Endothelial cell of umbilical vein (primary cell): ENCODE measurements at regions not wholly inside any gene's neighbourhood (a gene's known extent, or its start where the extent isn't known, plus 50 kb on each side); places are given as distances from the start of the nearest gene placed in this dataset.

Experiments used
- BruUV-seq: library from RNA; stranded (reverse); fragments of 400-500 nt; replicated peaks from 2 replicates; lab custom pipeline; 2021; lab: Mats Ljungman, UMichigan
- CTCF ChIA-PET: fragments of 300-600, 350-600 bp; sonication (Branson Sonifier 250); formaldehyde crosslinking; loops from one replicate; lab custom pipeline; 2021; ENCODE audit warnings: antibody characterized with exemption, inconsistent platforms; lab: Charles Lee
- POLR2A ChIA-PET: fragments of 300-600, 350-600 bp; sonication (Branson Sonifier 250); formaldehyde crosslinking; loops from one replicate; lab custom pipeline; 2021; ENCODE audit warnings: antibody characterized with exemption, inconsistent platforms; lab: Charles Lee
- DNase-seq: peaks from one replicate; pipeline ENCODE4 v3.0.0-alpha.2; 2011; ENCODE audit warnings: low read depth, low spot score
- FAIRE-seq: peaks from 2 replicates; lab custom pipeline; 2011; peaks lifted over from hg19 to GRCh38; lab: Jason Lieb, UNC
- H2AFZ ChIP-seq: 2 replicates; pipeline ENCODE4 v1.6.0; 2012; ENCODE audit warnings: low read depth, low read length, control low read depth, inconsistent platforms
- H3K27ac ChIP-seq: 2 replicates; pipeline ENCODE4 v1.5.1; 2011; ENCODE audit warnings: low read depth, mild to moderate bottlenecking, control low read depth, low read length, moderate library complexity; ENCODE audit not compliant: insufficient read depth
- H3K27me3 ChIP-seq, 2 experiments: 2 replicates each; pipeline versions ENCODE4 v1.6.0 to v1.6.1; 2011; ENCODE audit warnings: low read length in 2 of 2, mixed read lengths in 1 of 2; ENCODE audit not compliant: control insufficient read depth in 2 of 2, insufficient read depth in 2 of 2
- H3K36me3 ChIP-seq, 2 experiments: 2 replicates in 1 of 2; 3 replicates in 1 of 2; pipeline ENCODE4 v1.5.1; 2011; ENCODE audit warnings: low read length in 2 of 2, mild to moderate bottlenecking in 1 of 2, moderate library complexity in 1 of 2; ENCODE audit not compliant: control insufficient read depth in 2 of 2, insufficient read depth in 2 of 2; ENCODE audit errors: extremely low read depth in 1 of 2
- H3K4me1 ChIP-seq: 3 replicates; pipeline ENCODE4 v1.5.1; 2011; ENCODE audit warnings: mild to moderate bottlenecking, low read length; ENCODE audit not compliant: control insufficient read depth, insufficient read depth; ENCODE audit errors: extremely low read depth
- H3K4me2 ChIP-seq: 2 replicates; pipeline ENCODE4 v1.6.1; 2011; ENCODE audit warnings: low read length, control low read depth, mixed read lengths; ENCODE audit not compliant: insufficient read depth
- H3K4me3 ChIP-seq, 3 experiments: fragments of 200-600 bp in 1 of 3; sonication (generic), shearing (Covaris generic) in 1 of 3; replicated peaks in 1 of 3; 2 replicates each; pipeline ENCODE4 v1.5.1; 2011 to 2016; ENCODE audit warnings: control low read depth in 3 of 3, low read length in 3 of 3, mild to moderate bottlenecking in 2 of 3, inconsistent platforms in 1 of 3, low read depth in 1 of 3, moderate library complexity in 1 of 3; ENCODE audit not compliant: insufficient read depth in 1 of 3
- H3K79me2 ChIP-seq: 2 replicates; pipeline ENCODE4 v1.6.0; 2012; ENCODE audit warnings: low read length, inconsistent platforms; ENCODE audit not compliant: control insufficient read depth, insufficient read depth
- H3K9ac ChIP-seq: replicated peaks from 2 replicates; pipeline ENCODE3; 2011; ENCODE audit warnings: low read length, control low read depth; ENCODE audit not compliant: insufficient read depth; ENCODE audit errors: extremely low read depth
- H3K9me1 ChIP-seq: replicated peaks from 3 replicates; pipeline ENCODE4 v1.6.0; 2011; ENCODE audit warnings: mild to moderate bottlenecking, low read length; ENCODE audit not compliant: control insufficient read depth, insufficient read depth; ENCODE audit errors: extremely low read depth
- H3K9me3 ChIP-seq: replicated peaks from 2 replicates; pipeline ENCODE4 v1.5.1; 2012; ENCODE audit warnings: low read length, inconsistent platforms; ENCODE audit not compliant: control insufficient read depth, insufficient read depth
- H4K20me1 ChIP-seq: replicated peaks from 2 replicates; pipeline ENCODE3; 2011; ENCODE audit warnings: mild to moderate bottlenecking, low read length; ENCODE audit not compliant: control insufficient read depth, insufficient read depth; ENCODE audit errors: extremely low read depth
- EZH2 ChIP-seq: IDR thresholded peaks from 2 replicates; pipeline ENCODE4 v1.6.1; 2012; ENCODE audit warnings: borderline replicate concordance, low read depth, mild to moderate bottlenecking, moderate library complexity, low read length, inconsistent platforms; ENCODE audit not compliant: severe bottlenecking
- FOS ChIP-seq: IDR thresholded peaks from 2 replicates; pipeline ENCODE4 v1.6.1; 2011; ENCODE audit warnings: mild to moderate bottlenecking, low read length, moderate library complexity, borderline replicate concordance; ENCODE audit not compliant: insufficient read depth
- GATA2 ChIP-seq: IDR thresholded peaks from 2 replicates; pipeline ENCODE4 v1.7.0; 2011; ENCODE audit warnings: low read depth, mild to moderate bottlenecking, moderate library complexity, mixed read lengths, low read length; ENCODE audit not compliant: insufficient read length, insufficient read depth
- JUN ChIP-seq: IDR thresholded peaks from 2 replicates; pipeline ENCODE4 v1.6.1; 2011; ENCODE audit warnings: borderline replicate concordance, low read depth; ENCODE audit not compliant: insufficient read length, insufficient read depth
- MYC ChIP-seq: IDR thresholded peaks from one replicate; pipeline ENCODE4 v1.6.1; 2011; ENCODE audit warnings: mild to moderate bottlenecking, low read depth, low read length
- POLR2A ChIP-seq: IDR thresholded peaks from 2 replicates; pipeline ENCODE4 v1.6.1; 2012; ENCODE audit warnings: low read depth, mild to moderate bottlenecking, control low read depth, low read length
- POLR2AphosphoS5 ChIP-seq: IDR thresholded peaks from 2 replicates; pipeline ENCODE4 v1.6.1; 2012; ENCODE audit warnings: low read depth, mild to moderate bottlenecking, control low read depth, low read length, moderate library complexity; ENCODE audit not compliant: insufficient read depth
- dilution Hi-C: fragments of 300-500 bp; cut with MboI; formaldehyde crosslinking; loops from one replicate; pipeline ENCODE4 v1.15.0; 2019; ENCODE audit warnings: low sequenced_read_pairs; ENCODE audit not compliant: extremely low pct_ligation_motif_present
- intact Hi-C: fragments of 100-400 bp; cut with micrococcal nuclease; formaldehyde crosslinking; loops from one replicate; pipeline ENCODE4 v1.10.0; 2022
- TF ChIP-seq, protein P1 (sequence below), 2 donors: IDR thresholded peaks; 1 replicate in 1 of 2; 2 replicates in 1 of 2; pipeline ENCODE4 v1.5.1; 2011; ENCODE audit warnings: low read length in 2 of 2, mild to moderate bottlenecking in 2 of 2, moderate library complexity in 2 of 2, control low read depth in 1 of 2, inconsistent platforms in 1 of 2, low read depth in 1 of 2; ENCODE audit not compliant: insufficient read depth in 1 of 2; ENCODE audit errors: extremely low read depth in 1 of 2
- TF ChIP-seq, protein P2 (sequence below): IDR thresholded peaks from 2 replicates; pipeline ENCODE4 v1.6.1; 2011; ENCODE audit not compliant: insufficient read depth, insufficient read length

DNA sequence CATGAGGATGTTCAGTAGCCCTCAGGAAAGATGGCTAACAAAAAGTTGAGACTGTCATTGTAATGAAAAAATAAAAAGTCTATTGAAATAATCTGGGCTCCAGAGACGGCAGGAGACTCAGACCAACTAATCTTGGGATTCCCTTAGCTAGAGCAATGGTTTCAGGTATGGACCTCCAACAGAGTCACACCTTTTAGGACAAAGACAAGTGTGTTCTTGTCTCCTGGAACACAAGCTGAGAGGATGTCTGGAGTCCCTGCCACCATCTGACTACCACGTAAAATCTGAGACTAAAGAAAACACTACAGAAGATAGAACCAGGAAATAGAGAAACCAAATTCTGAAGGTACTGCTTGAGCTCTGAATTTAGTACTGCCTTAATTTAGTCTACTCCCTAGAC lies 103.3 kb upstream of the RBBP8 start:
- Histone ChIP-seq H3K4me2 (no peak overlapping the region), H3K9ac (no peak overlapping the region), H3K27me3 (peaks cover 57 to 86% of the 10 kb centered on the region in 2 experiments), H3K4me1 (no peaks in the 10 kb centered on the region), H3K79me2 (no peaks in the 10 kb centered on the region), H3K9me1 (no peaks in the 10 kb centered on the region), H2AFZ (no peak overlapping the region), H3K36me3 (no peaks in the 10 kb centered on the region), H3K27ac (no peak overlapping the region), H4K20me1 (no peaks in the 10 kb centered on the region), H3K4me3 (no peak overlapping the region), H3K9me3 (no peaks in the 10 kb centered on the region)
- POLR2A ChIA-PET, result no interaction called here
- dilution Hi-C loops, result no loop called here
- CTCF ChIA-PET, result interaction anchor here (1.1 to 1.8 kb wide), 3 partner anchors 10 to 154 kb away, joined by 3 to 6 read pairs (median 5); no protein-coding TSS in a partner anchor
- DNase-seq (no peak), FAIRE-seq (no peak)
- intact Hi-C loops, result no loop called here
- no TSS peak for BruUV-seq
- TF ChIP-seq POLR2A, result no peak
- no peak for TF ChIP-seq MYC
- no peak for TF ChIP-seq FOS
- no peak for TF ChIP-seq GATA2
- TF ChIP-seq EZH2, result no peak
- TF ChIP-seq, protein P1, sequence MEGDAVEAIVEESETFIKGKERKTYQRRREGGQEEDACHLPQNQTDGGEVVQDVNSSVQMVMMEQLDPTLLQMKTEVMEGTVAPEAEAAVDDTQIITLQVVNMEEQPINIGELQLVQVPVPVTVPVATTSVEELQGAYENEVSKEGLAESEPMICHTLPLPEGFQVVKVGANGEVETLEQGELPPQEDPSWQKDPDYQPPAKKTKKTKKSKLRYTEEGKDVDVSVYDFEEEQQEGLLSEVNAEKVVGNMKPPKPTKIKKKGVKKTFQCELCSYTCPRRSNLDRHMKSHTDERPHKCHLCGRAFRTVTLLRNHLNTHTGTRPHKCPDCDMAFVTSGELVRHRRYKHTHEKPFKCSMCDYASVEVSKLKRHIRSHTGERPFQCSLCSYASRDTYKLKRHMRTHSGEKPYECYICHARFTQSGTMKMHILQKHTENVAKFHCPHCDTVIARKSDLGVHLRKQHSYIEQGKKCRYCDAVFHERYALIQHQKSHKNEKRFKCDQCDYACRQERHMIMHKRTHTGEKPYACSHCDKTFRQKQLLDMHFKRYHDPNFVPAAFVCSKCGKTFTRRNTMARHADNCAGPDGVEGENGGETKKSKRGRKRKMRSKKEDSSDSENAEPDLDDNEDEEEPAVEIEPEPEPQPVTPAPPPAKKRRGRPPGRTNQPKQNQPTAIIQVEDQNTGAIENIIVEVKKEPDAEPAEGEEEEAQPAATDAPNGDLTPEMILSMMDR (IDR thresholded peaks at IDR 0.05; ENCODE audit: extremely low read depth in 1 of 2, insufficient read depth in 1 of 2, low read depth in 1 of 2, low read length in 2 of 2), result no peak
- no peak for TF ChIP-seq POLR2AphosphoS5
- no peak for TF ChIP-seq JUN
- TF ChIP-seq, protein P2, sequence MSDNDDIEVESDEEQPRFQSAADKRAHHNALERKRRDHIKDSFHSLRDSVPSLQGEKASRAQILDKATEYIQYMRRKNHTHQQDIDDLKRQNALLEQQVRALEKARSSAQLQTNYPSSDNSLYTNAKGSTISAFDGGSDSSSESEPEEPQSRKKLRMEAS, result no peak
